Thymus (tissue), 11 donors: ENCODE measurements at regions not wholly inside any gene's neighbourhood (a gene's known extent, or its start where the extent isn't known, plus 50 kb on each side); places are given as distances from the start of the nearest gene placed in this dataset.
"Not testable (repeated sequence)": the region's sequence is repeated elsewhere in the genome, so short reads cannot be mapped to it uniquely, and the experiment has no call there.

Experiments used
- DNase-seq, 9 donors: peaks; one replicate each; pipeline ENCODE4 v3.0.0-alpha.2; 2013; ENCODE audit warnings: low spot score in 9 of 9, low read depth in 6 of 9, missing footprints in 1 of 9
- H3K27ac ChIP-seq, 2 donors: one replicate each; pipeline ENCODE4 v1.5.1; 2013; ENCODE audit warnings: control low read depth in 1 of 2, low read depth in 1 of 2, low read length in 1 of 2, mild to moderate bottlenecking in 1 of 2, moderate library complexity in 1 of 2
- H3K27me3 ChIP-seq, 2 donors: one replicate each; pipeline ENCODE4 v1.5.1; 2013; ENCODE audit warnings: low read length in 1 of 2; ENCODE audit not compliant: control insufficient read depth in 2 of 2, insufficient read depth in 1 of 2
- H3K36me3 ChIP-seq, 2 donors: one replicate each; pipeline ENCODE4 v1.5.1; 2013; ENCODE audit warnings: low read length in 1 of 2, mild to moderate bottlenecking in 1 of 2, moderate library complexity in 1 of 2; ENCODE audit not compliant: control insufficient read depth in 2 of 2, insufficient read depth in 2 of 2
- H3K4me1 ChIP-seq, 2 donors: one replicate each; pipeline ENCODE4 v1.5.1; 2013; ENCODE audit warnings: low read length in 2 of 2; ENCODE audit not compliant: control insufficient read depth in 2 of 2, insufficient read depth in 2 of 2
- H3K4me3 ChIP-seq, 2 donors: one replicate each; pipeline ENCODE4 v1.5.1; 2013; ENCODE audit warnings: low read length in 2 of 2, control low read depth in 1 of 2, mild to moderate bottlenecking in 1 of 2
- H3K9me3 ChIP-seq, 2 donors: one replicate each; pipeline ENCODE4 v1.5.1; 2013; ENCODE audit warnings: low read length in 1 of 2, mild to moderate bottlenecking in 1 of 2; ENCODE audit not compliant: control insufficient read depth in 2 of 2, insufficient read depth in 1 of 2
- WGBS: extraction: QIAGEN DNeasy Blood & Tissue Kit; methylation state at CpG from one replicate; pipeline ENCODE4 v1.1.7; 2013; 5-methylcytosine and 5-hydroxymethylcytosine counted together
- donor health status: healthy.

DNA sequence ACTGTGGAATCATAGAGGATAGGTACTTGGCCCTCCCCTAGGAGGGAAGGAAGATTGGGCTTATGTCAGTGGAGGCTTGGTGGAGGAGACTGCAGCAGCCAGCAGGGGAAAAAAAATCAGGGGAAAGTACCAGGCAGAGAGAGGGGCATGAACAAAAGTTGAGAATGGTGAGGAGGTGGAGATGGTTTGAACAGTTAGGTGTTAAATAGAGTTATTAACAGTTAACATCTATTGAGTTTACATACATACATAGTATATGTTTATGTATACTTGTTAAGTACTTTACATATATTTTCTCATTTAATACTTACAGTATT is 136.5 kb upstream of the HNRNPU start:
- Histone ChIP-seq H3K36me3 (no peaks in the 10 kb centered on the region), H3K4me1 (no peaks in the 10 kb centered on the region), H3K27ac (no peak overlapping the region), H3K9me3 (no peaks in the 10 kb centered on the region), H3K4me3 (no peak overlapping the region), H3K27me3 (no peaks in the 10 kb centered on the region)
- DNase-seq, result no peak

DNA sequence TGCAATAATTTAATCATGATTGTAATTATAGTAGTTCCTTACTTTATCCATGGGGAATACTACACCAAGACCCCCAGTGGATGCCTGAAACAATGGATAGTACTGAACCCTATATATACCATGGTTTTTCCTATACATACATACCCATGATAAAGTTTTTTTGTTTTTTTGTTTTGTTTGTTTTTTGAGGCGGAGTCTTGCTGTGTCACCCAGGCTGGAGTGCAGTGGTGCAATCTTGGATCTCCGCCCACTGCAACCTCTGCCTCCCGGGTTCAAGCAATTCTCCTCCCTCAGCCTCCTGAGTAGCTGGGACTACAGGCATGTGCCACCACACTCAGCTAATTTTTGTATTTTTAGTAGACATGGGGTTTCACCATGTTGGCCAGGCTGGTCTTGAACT is 135.3 kb upstream of the HNRNPU start:
- not testable (repeated sequence) for H3K4me3 ChIP-seq, H3K27me3 ChIP-seq, H3K4me1 ChIP-seq, DNase-seq, H3K36me3 ChIP-seq, H3K9me3 ChIP-seq, H3K27ac ChIP-seq
- 98% methylated on average over 3 of the region's 3 CpGs for WGBS

DNA sequence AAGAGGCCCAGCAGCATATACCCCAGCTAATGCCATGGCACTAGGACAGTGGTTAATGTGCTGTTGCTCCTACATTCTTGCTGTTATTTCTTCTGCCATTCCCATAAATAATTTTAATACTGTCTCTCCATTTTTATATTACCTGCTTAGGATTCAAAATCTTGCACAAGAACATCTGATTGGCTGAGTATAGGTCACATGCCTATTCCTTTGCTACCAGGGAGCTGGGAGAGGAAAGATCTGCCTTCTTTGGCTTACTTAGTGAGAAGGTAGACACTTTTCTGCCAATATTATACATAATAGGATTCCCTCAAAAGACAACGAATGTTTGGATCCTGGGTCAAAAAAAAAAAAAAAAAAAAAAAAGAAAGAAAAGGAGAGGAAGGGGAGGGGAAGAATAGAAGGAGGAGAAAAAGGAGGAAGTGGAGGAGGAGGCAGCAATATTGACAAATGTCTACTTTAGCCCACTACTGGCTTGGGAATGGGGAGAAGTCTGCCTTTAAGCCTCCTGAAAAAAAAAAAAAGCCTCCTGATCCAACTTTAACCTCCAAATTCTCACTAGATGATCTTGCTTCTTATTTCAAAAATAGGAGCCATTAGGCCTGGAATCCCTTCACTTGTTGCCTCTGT is 134.5 kb upstream of the HNRNPU start:
- DNase-seq, result no peak
- Histone ChIP-seq H3K4me1 (no peaks in the 10 kb centered on the region), H3K27me3 (no peaks in the 10 kb centered on the region), H3K36me3 (peaks cover 0 to 3% of the 10 kb centered on the region in 2 donors), H3K9me3 (no peaks in the 10 kb centered on the region), H3K27ac (no peak overlapping the region), H3K4me3 (no peak overlapping the region)
- 98% methylated on average over 1 of the region's 1 CpG for WGBS

DNA sequence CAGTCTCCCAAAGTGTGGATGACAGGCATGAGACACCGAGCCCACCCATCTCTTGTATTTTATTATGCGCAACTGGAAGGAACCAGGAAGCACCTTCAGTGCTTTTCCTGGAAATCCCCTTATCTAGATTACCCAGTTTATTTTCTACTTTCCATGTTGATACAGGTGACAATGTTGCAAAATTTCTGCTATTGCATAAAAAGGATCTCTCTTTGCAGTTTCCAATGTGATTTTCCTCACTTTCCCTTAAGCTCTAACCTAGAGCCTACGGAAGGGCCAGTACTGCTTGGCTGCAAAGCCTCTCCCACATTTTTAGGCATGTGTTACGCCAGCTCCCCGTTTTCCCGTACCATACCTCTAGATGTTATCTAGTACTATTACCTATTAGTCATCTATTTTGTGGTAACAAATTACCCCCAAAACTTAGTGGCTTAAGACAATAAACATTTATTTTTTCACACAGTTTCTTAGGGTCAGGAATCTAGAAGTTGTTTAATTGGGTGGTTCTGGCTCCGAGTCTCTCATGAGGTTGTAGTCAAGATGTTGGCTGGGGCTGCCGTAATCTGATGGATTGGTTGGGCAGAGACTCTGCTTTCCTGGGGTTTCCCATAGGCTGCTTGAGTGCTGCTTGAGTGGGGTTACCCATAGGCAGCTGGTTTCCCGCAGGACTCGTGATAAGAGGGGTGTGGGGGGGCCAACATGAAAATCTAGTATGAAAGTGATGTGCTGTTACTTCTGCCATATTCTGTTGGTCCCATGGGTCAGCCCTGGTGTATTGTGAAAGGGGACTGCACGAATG is 131.5 kb upstream of the HNRNPU start:
- Histone ChIP-seq H3K9me3 (peaks cover 0 to 1% of the 10 kb centered on the region in 2 donors), H3K4me3 (no peak overlapping the region), H3K4me1 (no peaks in the 10 kb centered on the region), H3K27me3 (no peaks in the 10 kb centered on the region), H3K27ac (no peak overlapping the region), H3K36me3 (peaks cover 0 to 5% of the 10 kb centered on the region in 2 donors)
- 98% methylated on average over 11 of the region's 11 CpGs for WGBS
- DNase-seq, result no peak

DNA sequence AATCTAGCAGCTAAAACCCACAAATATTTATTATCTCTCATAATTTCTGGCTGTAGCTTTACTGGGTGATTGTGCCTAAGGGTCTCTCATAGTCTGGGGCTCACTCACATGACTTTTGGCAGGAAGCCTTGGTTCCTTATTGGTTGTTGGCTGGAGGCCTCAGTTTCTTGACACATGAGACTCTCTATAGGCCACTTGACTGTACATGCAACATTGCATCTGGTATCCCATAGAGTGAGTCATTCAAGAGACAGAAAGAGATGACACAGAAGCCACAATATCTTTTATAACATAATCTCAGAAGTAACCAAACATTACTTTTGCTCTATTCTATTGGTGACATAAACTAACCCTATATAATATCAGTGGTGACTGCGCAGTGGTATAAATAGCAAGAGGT is 128.5 kb upstream of the HNRNPU start:
- Histone ChIP-seq H3K9me3 (peaks cover 0 to 1% of the 10 kb centered on the region in 2 donors), H3K27me3 (no peaks in the 10 kb centered on the region), H3K36me3 (peaks cover 0 to 5% of the 10 kb centered on the region in 2 donors), H3K27ac (no peak overlapping the region), H3K4me1 (no peaks in the 10 kb centered on the region), H3K4me3 (no peak overlapping the region)
- 100% methylated on average over 1 of the region's 1 CpG for WGBS
- DNase-seq, result no peak

DNA sequence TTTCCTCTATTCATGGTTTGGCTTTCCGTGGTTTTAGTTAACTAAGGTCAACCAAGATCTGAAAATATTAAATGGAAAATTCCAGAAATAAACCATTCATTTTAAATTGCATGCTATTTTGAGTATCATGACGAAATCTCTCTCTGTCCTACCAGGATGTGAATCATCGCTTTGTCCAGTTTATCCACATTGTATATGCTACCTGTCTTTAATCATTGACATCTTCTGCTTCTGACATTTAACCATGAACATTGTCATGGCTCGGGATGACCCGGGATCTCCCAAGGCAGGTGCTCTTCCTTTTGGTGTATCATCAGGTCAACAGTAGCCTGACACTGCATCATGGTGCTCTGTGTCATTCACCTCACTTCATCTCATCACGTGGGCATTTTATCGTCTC is 125.5 kb upstream of the HNRNPU start:
- Histone ChIP-seq H3K27ac (no peak overlapping the region), H3K9me3 (peaks cover 0 to 1% of the 10 kb centered on the region in 2 donors), H3K4me3 (no peak overlapping the region), H3K4me1 (no peaks in the 10 kb centered on the region), H3K27me3 (no peaks in the 10 kb centered on the region), H3K36me3 (peaks cover 0 to 3% of the 10 kb centered on the region in 2 donors)
- DNase-seq, result no peak
- 98% methylated on average over 7 of the region's 7 CpGs for WGBS

DNA sequence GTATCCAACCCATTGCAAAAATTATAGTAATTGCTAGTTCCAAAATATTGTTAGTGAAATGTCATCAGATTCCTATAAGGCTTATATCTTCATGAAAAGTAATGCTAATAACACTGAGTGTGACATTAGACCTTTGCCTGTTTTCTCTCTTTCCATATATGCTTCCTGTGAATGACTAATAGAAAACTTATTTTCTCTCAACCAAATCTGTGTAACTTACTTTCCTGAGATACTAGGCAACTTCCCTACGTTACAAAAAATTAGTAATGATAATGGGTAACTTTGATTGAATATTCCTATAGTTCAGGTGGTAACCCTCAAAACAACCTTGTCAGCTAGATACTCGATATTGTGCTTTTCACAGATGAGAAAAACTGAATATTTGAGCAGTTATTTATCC is 124.2 kb upstream of the HNRNPU start:
- H3K9me3 ChIP-seq, result peaks cover 0 to 1% of the 10 kb centered on the region in 2 donors
- no peaks in the 10 kb centered on the region for H3K4me1 ChIP-seq
- H3K27ac ChIP-seq, result no peak overlapping the region
- WGBS, result 95% methylated on average over 2 of the region's 2 CpGs
- H3K36me3 ChIP-seq, result peaks cover 0 to 3% of the 10 kb centered on the region in 2 donors
- no peak overlapping the region for H3K4me3 ChIP-seq
- no peak for DNase-seq
- no peaks in the 10 kb centered on the region for H3K27me3 ChIP-seq

DNA sequence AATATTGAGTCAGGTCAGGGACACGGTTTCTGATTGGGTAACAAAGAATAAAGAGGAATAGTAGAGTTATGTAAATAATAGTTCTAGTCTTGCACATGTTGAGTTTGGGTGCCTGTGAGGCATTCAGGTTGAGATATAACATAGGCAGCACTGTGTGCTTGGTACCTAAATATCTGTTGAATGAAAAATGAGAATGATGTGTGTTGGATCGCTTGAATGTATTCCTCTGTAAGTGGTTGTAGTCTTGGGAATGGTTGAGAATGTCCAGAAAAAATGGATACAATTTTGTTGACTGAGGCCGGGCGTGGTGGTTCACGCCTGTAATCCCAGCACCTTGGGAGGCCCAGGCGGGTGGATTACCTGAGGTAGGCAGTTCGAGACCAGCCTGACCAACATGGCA is 116.3 kb upstream of the HNRNPU start:
- Histone ChIP-seq H3K4me1 (no peaks in the 10 kb centered on the region), H3K9me3 (no peaks in the 10 kb centered on the region), H3K4me3 (no peak overlapping the region), H3K27ac (no peak overlapping the region), H3K36me3 (peaks cover 0 to 3% of the 10 kb centered on the region in 2 donors), H3K27me3 (no peaks in the 10 kb centered on the region)
- no peak for DNase-seq
- WGBS, result 98% methylated on average over 7 of the region's 7 CpGs

DNA sequence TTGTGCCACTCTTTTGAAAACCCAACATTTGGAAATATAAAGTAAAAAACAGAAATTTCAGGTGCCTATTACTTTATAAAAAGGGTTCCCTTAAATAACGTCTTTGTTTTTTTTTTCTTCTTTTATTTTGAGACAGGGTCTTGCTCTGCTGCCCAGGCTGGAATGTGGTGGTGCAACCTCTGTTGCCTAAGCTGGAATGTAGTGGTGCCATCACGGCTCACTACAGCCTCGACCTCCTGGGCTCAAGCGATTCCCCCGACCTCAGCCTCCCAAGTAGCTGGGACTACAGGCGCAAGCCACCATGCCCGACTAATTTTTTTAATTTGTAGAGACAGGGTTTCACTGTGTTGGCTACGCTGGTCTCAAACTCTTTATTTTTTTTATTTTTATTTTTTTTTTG is 110.2 kb upstream of the HNRNPU start:
- no peak overlapping the region for H3K4me3 ChIP-seq
- DNase-seq, result no peak
- H3K9me3 ChIP-seq, result no peaks in the 10 kb centered on the region
- H3K4me1 ChIP-seq, result no peaks in the 10 kb centered on the region
- no peak overlapping the region for H3K27ac ChIP-seq
- no peaks in the 10 kb centered on the region for H3K36me3 ChIP-seq
- 98% methylated on average over 8 of the region's 8 CpGs for WGBS
- H3K27me3 ChIP-seq, result no peaks in the 10 kb centered on the region
